HUES48 (cell line): ENCODE measurements at regions not wholly inside any gene's neighbourhood (a gene's known extent, or its start where the extent isn't known, plus 50 kb on each side); places are given as distances from the start of the nearest gene placed in this dataset.
"Not testable (repeated sequence)": the region's sequence is repeated elsewhere in the genome, so short reads cannot be mapped to it uniquely, and the experiment has no call there.

Experiments
- H3K27ac ChIP-seq: one replicate; pipeline ENCODE4 v1.7.0; 2013; ENCODE audit warnings: low read depth, low read length, inconsistent platforms
- H3K27me3 ChIP-seq: 2 replicates; pipeline ENCODE4 v1.6.1; 2013; ENCODE audit warnings: mild to moderate bottlenecking, low read length; ENCODE audit not compliant: control insufficient read depth, insufficient read depth
- H3K36me3 ChIP-seq: 2 replicates; pipeline ENCODE4 v1.6.1; 2013; ENCODE audit warnings: low read length; ENCODE audit not compliant: control insufficient read depth, insufficient read depth
- H3K4me1 ChIP-seq: 2 replicates; pipeline ENCODE4 v1.6.1; 2013; ENCODE audit warnings: mild to moderate bottlenecking, low read length; ENCODE audit not compliant: control insufficient read depth, insufficient read depth
- H3K4me3 ChIP-seq: 2 replicates; pipeline ENCODE4 v1.5.1; 2013; ENCODE audit warnings: mild to moderate bottlenecking, low read depth, low read length
- H3K9ac ChIP-seq: 2 replicates; pipeline ENCODE4 v1.6.1; 2013; ENCODE audit warnings: mild to moderate bottlenecking, low read depth, low read length, moderate library complexity
- H3K9me3 ChIP-seq: 2 replicates; pipeline ENCODE4 v1.6.1; 2013; ENCODE audit warnings: low read length; ENCODE audit not compliant: control insufficient read depth, insufficient read depth

- H3K36me3 ChIP-seq: no peaks in the 10 kb centered on the region
- H3K4me3 ChIP-seq: no peak overlapping the region
- no peaks in the 10 kb centered on the region for H3K27me3 ChIP-seq
- H3K27ac ChIP-seq: no peak overlapping the region
- H3K9me3 ChIP-seq: no peaks in the 10 kb centered on the region
- no peaks in the 10 kb centered on the region for H3K4me1 ChIP-seq
- H3K9ac ChIP-seq: no peak overlapping the region
Measured at GRCh38 chr13:78046331-78046730, 127.7 kb upstream of the EDNRB start.

GRCh38 chr13:78045916-78046315 lies 127.3 kb upstream of the EDNRB start:
- Histone ChIP-seq H3K9ac (no peak overlapping the region), H3K4me3 (no peak overlapping the region), H3K36me3 (no peaks in the 10 kb centered on the region), H3K27me3 (no peaks in the 10 kb centered on the region), H3K27ac (no peak overlapping the region), H3K4me1 (no peaks in the 10 kb centered on the region), H3K9me3 (no peaks in the 10 kb centered on the region)

- not testable (repeated sequence) for H3K4me1 ChIP-seq, H3K27ac ChIP-seq, H3K9me3 ChIP-seq, H3K36me3 ChIP-seq, H3K9ac ChIP-seq, H3K27me3 ChIP-seq, H3K4me3 ChIP-seq
Measured at GRCh38 chr13:78041366-78041765, 122.7 kb upstream of the EDNRB start.

GRCh38 chr13:78040205-78040830 lies 121.7 kb upstream of the EDNRB start:
- Histone ChIP-seq H3K4me3 (no peak overlapping the region), H3K27ac (no peak overlapping the region)

GRCh38 chr13:78036841-78037240 lies 118.2 kb upstream of the EDNRB start:
- H3K4me1 ChIP-seq: no peaks in the 10 kb centered on the region
- H3K27me3 ChIP-seq: no peaks in the 10 kb centered on the region
- H3K36me3 ChIP-seq: no peaks in the 10 kb centered on the region
- H3K4me3 ChIP-seq: no peak overlapping the region
- no peak overlapping the region for H3K27ac ChIP-seq
- no peak overlapping the region for H3K9ac ChIP-seq
- H3K9me3 ChIP-seq: no peaks in the 10 kb centered on the region

More at GRCh38 chr13:78040205-78040830, 121.7 kb upstream of the EDNRB start:
- H3K9ac ChIP-seq: no peak overlapping the region
- no peaks in the 10 kb centered on the region for H3K36me3 ChIP-seq
- no peaks in the 10 kb centered on the region for H3K4me1 ChIP-seq
- no peaks in the 10 kb centered on the region for H3K27me3 ChIP-seq
- H3K9me3 ChIP-seq: no peaks in the 10 kb centered on the region

GRCh38 chr13:78035500-78035899 lies 116.9 kb upstream of the EDNRB start:
- Histone ChIP-seq H3K4me1 (no peaks in the 10 kb centered on the region), H3K27me3 (no peaks in the 10 kb centered on the region), H3K27ac (no peak overlapping the region), H3K9me3 (no peaks in the 10 kb centered on the region), H3K4me3 (no peak overlapping the region), H3K9ac (no peak overlapping the region), H3K36me3 (no peaks in the 10 kb centered on the region)

GRCh38 chr13:78033509-78033908 lies 114.9 kb upstream of the EDNRB start:
- H3K9ac ChIP-seq: no peak overlapping the region
- no peaks in the 10 kb centered on the region for H3K27me3 ChIP-seq
- H3K9me3 ChIP-seq: no peaks in the 10 kb centered on the region
- H3K27ac ChIP-seq: no peak overlapping the region
- no peaks in the 10 kb centered on the region for H3K4me1 ChIP-seq
- no peaks in the 10 kb centered on the region for H3K36me3 ChIP-seq
- H3K4me3 ChIP-seq: no peak overlapping the region

- Histone ChIP-seq H3K36me3 (no peaks in the 10 kb centered on the region), H3K27ac (no peak overlapping the region), H3K27me3 (no peaks in the 10 kb centered on the region), H3K9me3 (no peaks in the 10 kb centered on the region), H3K4me1 (no peaks in the 10 kb centered on the region), H3K9ac (no peak overlapping the region), H3K4me3 (no peak overlapping the region)
Measured at GRCh38 chr13:78032132-78032531, 113.5 kb upstream of the EDNRB start.

GRCh38 chr13:78030341-78030896 lies 111.8 kb upstream of the EDNRB start:
- H3K27ac ChIP-seq: no peak overlapping the region
- no peaks in the 10 kb centered on the region for H3K4me1 ChIP-seq
- no peaks in the 10 kb centered on the region for H3K9me3 ChIP-seq
- no peak overlapping the region for H3K4me3 ChIP-seq
- no peaks in the 10 kb centered on the region for H3K27me3 ChIP-seq
- H3K36me3 ChIP-seq: no peaks in the 10 kb centered on the region
- H3K9ac ChIP-seq: no peak overlapping the region

- Histone ChIP-seq H3K9ac (no peak overlapping the region), H3K36me3 (no peaks in the 10 kb centered on the region), H3K9me3 (no peaks in the 10 kb centered on the region), H3K27ac (no peak overlapping the region), H3K4me1 (no peaks in the 10 kb centered on the region), H3K4me3 (no peak overlapping the region), H3K27me3 (no peaks in the 10 kb centered on the region)
Measured at GRCh38 chr13:78029901-78030300, 111.3 kb upstream of the EDNRB start.

GRCh38 chr13:78028960-78029359 lies 110.3 kb upstream of the EDNRB start:
- no peak overlapping the region for H3K27ac ChIP-seq
- H3K4me3 ChIP-seq: no peak overlapping the region
- H3K9me3 ChIP-seq: 0 out of 2 replicates have a peak, but pooled peaks cover 4% of the 10 kb centered on the region
- no peak overlapping the region for H3K9ac ChIP-seq
- no peaks in the 10 kb centered on the region for H3K27me3 ChIP-seq
- no peaks in the 10 kb centered on the region for H3K4me1 ChIP-seq
- H3K36me3 ChIP-seq: no peaks in the 10 kb centered on the region
